HepG2 (cell line): ENCODE measurements at regions not wholly inside any gene's neighbourhood (a gene's known extent, or its start where the extent isn't known, plus 50 kb on each side); places are given as distances from the start of the nearest gene placed in this dataset.

Source experiments
- ATAC-seq: fragments of 200-7000 bp; cut with Tn5 transposase; 3 replicates; pipeline ENCODE4 v1.9.1; 2020; ENCODE audit warnings: mild to moderate bottlenecking, moderate library complexity
- BruUV-seq: library from RNA; stranded (reverse); fragments of 400-500 nt; replicated peaks from 2 replicates; lab custom pipeline; 2021; lab: Mats Ljungman, UMichigan
- CTCF ChIA-PET: fragments of 300-600 bp; formaldehyde crosslinking; extraction: SDS; loops from one replicate; lab custom pipeline; 2021; ENCODE audit warnings: low total read pairs, inconsistent platforms, low intra/inter-chr PET ratio; lab: Yijun Ruan, JAX
- POLR2A ChIA-PET: fragments of 350-600 bp; sonication (Branson Sonifier 250); formaldehyde crosslinking; loops from one replicate; lab custom pipeline; 2020; ENCODE audit warnings: antibody characterized with exemption, inconsistent platforms; lab: Yijun Ruan, JAX
- DNase-seq: peaks from one replicate; pipeline ENCODE4 v3.0.0-alpha.2; 2015; ENCODE audit warnings: low spot score
- FAIRE-seq: peaks from 3 replicates; lab custom pipeline; 2011; peaks lifted over from hg19 to GRCh38; lab: Jason Lieb, UNC
- H2AFZ ChIP-seq: one replicate; pipeline ENCODE4 v1.6.1; 2011; ENCODE audit warnings: low read length, inconsistent platforms
- H3K27ac ChIP-seq: fragments of 300-600 bp; 3 replicates; pipeline ENCODE4 v1.8.0; 2011; ENCODE audit warnings: mixed run types, mild to moderate bottlenecking, mixed read lengths, low read length, inconsistent platforms; ENCODE audit not compliant: insufficient read depth; ENCODE audit errors: extremely low read length
- H3K27me3 ChIP-seq, 2 experiments: fragments of 200-600 bp in 1 of 2; 2 replicates in 1 of 2; 3 replicates in 1 of 2; pipeline versions ENCODE4 v1.6.0 to v1.8.0; 2011; ENCODE audit warnings: low read length in 2 of 2, mild to moderate bottlenecking in 2 of 2, moderate library complexity in 2 of 2, inconsistent platforms in 1 of 2; ENCODE audit not compliant: insufficient read depth in 2 of 2, control insufficient read depth in 1 of 2
- H3K36me3 ChIP-seq, 2 experiments: fragments of 200-600 bp in 1 of 2; replicated peaks in 1 of 2; 2 replicates in 1 of 2; 3 replicates in 1 of 2; pipeline versions ENCODE4 v1.5.1 to v1.8.0; 2011; ENCODE audit warnings: low read length in 2 of 2, inconsistent platforms in 1 of 2; ENCODE audit not compliant: insufficient read depth in 2 of 2, control insufficient read depth in 1 of 2
- H3K4me1 ChIP-seq: 2 replicates; pipeline ENCODE4 v1.5.1; 2012; ENCODE audit warnings: low read length, inconsistent platforms; ENCODE audit not compliant: insufficient read depth
- H3K4me2 ChIP-seq: 2 replicates; pipeline ENCODE4 v1.6.0; 2011; ENCODE audit warnings: low read depth, low read length, inconsistent platforms
- H3K4me3 ChIP-seq, 3 experiments: fragments of 200-600 bp in 1 of 3; sonication (generic), shearing (Covaris generic) in 1 of 3; replicated peaks in 1 of 3; 2 replicates each; pipeline ENCODE4 v1.5.1; 2011 to 2016; ENCODE audit warnings: low read length in 3 of 3, inconsistent platforms in 2 of 3, low read depth in 2 of 3, mild to moderate bottlenecking in 2 of 3, control low read depth in 1 of 3, mixed read lengths in 1 of 3; ENCODE audit not compliant: insufficient read depth in 1 of 3
- H3K79me2 ChIP-seq: one replicate; pipeline ENCODE4 v1.6.1; 2011; ENCODE audit warnings: low read length, inconsistent platforms; ENCODE audit not compliant: insufficient read depth
- H3K9ac ChIP-seq: 2 replicates; pipeline ENCODE4 v1.6.0; 2011; ENCODE audit warnings: mild to moderate bottlenecking, low read depth, low read length, inconsistent platforms; ENCODE audit not compliant: insufficient read depth
- H3K9me3 ChIP-seq: 2 replicates; pipeline ENCODE4 v1.5.1; 2012; ENCODE audit warnings: mild to moderate bottlenecking, low read length
- H4K20me1 ChIP-seq: 2 replicates; pipeline ENCODE4 v1.6.0; 2011; ENCODE audit warnings: inconsistent platforms, mild to moderate bottlenecking, low read length, moderate library complexity; ENCODE audit not compliant: insufficient read depth
- DNMT3B ChIP-seq: conservative IDR thresholded peaks from 2 replicates; pipeline ENCODE4 v1.6.1; 2016; ENCODE audit warnings: missing biosample characterization, control low read depth
- FOXP1 ChIP-seq, 2 experiments: fragments of 450-650 bp in 1 of 2; IDR thresholded peaks; 2 replicates each; pipeline ENCODE4 v1.6.1; 2017 to 2018; ENCODE audit warnings: antibody characterized with exemption in 1 of 2
- FOXP4 ChIP-seq: sonication (generic); formaldehyde crosslinking; IDR thresholded peaks from 2 replicates; pipeline ENCODE4 v1.4.0; 2020; ENCODE audit warnings: missing genetic modification reagents
- KLF16 ChIP-seq, 2 experiments: sonication (generic) in 1 of 2; formaldehyde crosslinking in 1 of 2; IDR thresholded peaks; 2 replicates each; pipeline versions ENCODE4 v1.6.1 to v1.8.0; 2016 to 2023; ENCODE audit warnings: missing genetic modification reagents in 2 of 2, missing compliant biosample characterization in 1 of 2
- MIXL1 ChIP-seq: IDR thresholded peaks from 2 replicates; pipeline ENCODE4 v1.6.1; 2016
- MXD1 ChIP-seq: sonication (generic); formaldehyde crosslinking; IDR thresholded peaks from 2 replicates; pipeline ENCODE4 v1.4.0; 2020; ENCODE audit warnings: mild to moderate bottlenecking, missing genetic modification reagents
- NFYB ChIP-seq: sonication (generic); formaldehyde crosslinking; IDR thresholded peaks from 2 replicates; pipeline ENCODE4 v1.4.0; 2020; ENCODE audit warnings: missing genetic modification reagents
- PRPF4 ChIP-seq: fragments of 200-400 bp; formaldehyde crosslinking; IDR thresholded peaks from 2 replicates; pipeline ENCODE4 v1.6.1; 2016; ENCODE audit warnings: low read length, low read depth; ENCODE audit not compliant: poor library complexity, severe bottlenecking
- SMC3 ChIP-seq: IDR thresholded peaks from 2 replicates; pipeline ENCODE4 v1.6.1; 2011; ENCODE audit warnings: low read length, improper control_type of control experiment
- STAG1 ChIP-seq: sonication (generic); formaldehyde crosslinking; IDR thresholded peaks from 2 replicates; pipeline ENCODE4 v1.4.0; 2020; ENCODE audit warnings: missing genetic modification reagents
- ZBTB21 ChIP-seq: sonication (generic); formaldehyde crosslinking; IDR thresholded peaks from 2 replicates; pipeline ENCODE4 v1.4.0; 2020; ENCODE audit warnings: missing genetic modification reagents
- ZFYVE20 ChIP-seq: sonication (generic); formaldehyde crosslinking; IDR thresholded peaks from 2 replicates; pipeline ENCODE4 v1.8.0; 2023; ENCODE audit warnings: low read depth, mild to moderate bottlenecking, moderate library complexity, missing genetic modification reagents, borderline replicate concordance
- ZNF263 ChIP-seq: sonication (generic); formaldehyde crosslinking; IDR thresholded peaks from 2 replicates; pipeline ENCODE4 v1.4.0; 2020; ENCODE audit warnings: missing genetic modification reagents
- ZNF605 ChIP-seq: sonication (generic); formaldehyde crosslinking; IDR thresholded peaks from 2 replicates; pipeline ENCODE4 v1.8.0; 2022; ENCODE audit warnings: mild to moderate bottlenecking, missing genetic modification reagents
- ZNF720 ChIP-seq: sonication (generic); formaldehyde crosslinking; IDR thresholded peaks from 2 replicates; pipeline ENCODE4 v1.4.0; 2020; ENCODE audit warnings: missing genetic modification reagents
- ZSCAN31 ChIP-seq: sonication (generic); formaldehyde crosslinking; IDR thresholded peaks from 2 replicates; pipeline ENCODE4 v1.5.0; 2020; ENCODE audit warnings: low read depth, mild to moderate bottlenecking, missing genetic modification reagents
- ZZZ3 ChIP-seq: sonication (generic); formaldehyde crosslinking; IDR thresholded peaks from 2 replicates; pipeline ENCODE4 v1.4.0; 2020; ENCODE audit warnings: missing genetic modification reagents, mild to moderate bottlenecking, borderline replicate concordance
- WGBS: methylation state at CpG from one replicate; pipeline ENCODE4 v1.1.6; 2017; ENCODE audit warnings: low lambda C conversion rate; 5-methylcytosine and 5-hydroxymethylcytosine counted together
- in situ Hi-C: cut with HindIII; loops from 2 replicates; pipeline ENCODE4 v1.10.0; 2017; ENCODE audit warnings: low pct_unique_long_range_greater_than_20kb; ENCODE audit not compliant: extremely low pct_ligation_motif_present
- intact Hi-C: fragments of 100-400 bp; cut with micrococcal nuclease; formaldehyde crosslinking; loops from one replicate; pipeline ENCODE4 v1.10.0; 2022; ENCODE audit not compliant: unreplicated experiment

GRCh38 chr15:23854912-23855659, 168.0 kb upstream of the NDN start:
- Histone ChIP-seq H3K4me2 (no peak overlapping the region), H3K4me1 (peaks cover 5% of the 10 kb centered on the region; the same call in 1 of the 2 replicates), H3K4me3 (no peak overlapping the region), H3K9me3 (no peaks in the 10 kb centered on the region), H2AFZ (no peak overlapping the region), H3K27me3 (no peaks in the 10 kb centered on the region; a peak in 2 of 5 replicates), H3K79me2 (no peaks in the 10 kb centered on the region), H3K27ac (no peak overlapping the region), H3K9ac (no peak overlapping the region), H3K36me3 (no peaks in the 10 kb centered on the region), H4K20me1 (no peaks in the 10 kb centered on the region)
- ChIA-PET CTCF (interaction anchor here (2.7 to 3.0 kb wide), 3 partner anchors 192 to 212 kb away, joined by 18 to 33 read pairs (median 31); no protein-coding TSS in a partner anchor), POLR2A (no interaction called here)
- TF ChIP-seq KLF16 (CRISPR knock-in tag; IDR thresholded peaks at IDR 0.05) (no peak), ZNF605 (no peak), ZSCAN31 (CRISPR knock-in tag) (no peak), ZNF263 (peak; percentile 27; the same call in 1 of the 2 replicates), ZBTB21 (CRISPR knock-in tag) (peak; percentile 59; the same call in 1 of the 2 replicates), ZNF720 (CRISPR knock-in tag) (no peak)
- no peak for DNase-seq
- no peak; the same call in 1 of the 3 replicates for ATAC-seq
- in situ Hi-C loops (no loop called here), intact Hi-C loops (loop anchor here (10.0 kb wide), 1 partner anchor 90 kb away; no protein-coding TSS in a partner anchor)
- WGBS, result 1% methylated on average over 7 of the region's 7 CpGs
- no peak for FAIRE-seq
- BruUV-seq, result no TSS peak

DNA sequence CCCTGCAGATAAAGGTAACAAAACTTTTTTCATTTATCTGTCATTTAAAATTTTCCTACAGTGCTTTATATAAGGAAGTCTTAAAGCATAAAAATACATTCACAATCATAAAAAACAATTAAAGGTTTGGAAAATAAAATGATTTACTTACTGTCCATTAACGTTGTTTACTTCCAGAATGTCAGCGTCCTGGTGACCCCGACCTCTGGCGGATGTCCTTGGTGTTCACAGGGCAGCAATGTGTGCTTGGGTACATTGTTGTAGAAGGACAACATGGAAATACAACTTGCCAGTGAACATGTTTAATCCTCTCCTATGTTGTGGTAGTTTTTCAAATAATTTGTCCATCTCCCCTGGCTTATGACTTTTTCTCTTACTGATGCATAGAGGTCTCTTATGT, 168.8 kb upstream of the NDN start:
- DNase-seq (no peak), ATAC-seq (peak; percentile 82), FAIRE-seq (peak; percentile 58)
- 2% methylated on average over 4 of the region's 4 CpGs for WGBS
- Histone ChIP-seq H3K4me1 (peaks cover 5% of the 10 kb centered on the region; the same call in 1 of the 2 replicates), H3K4me2 (no peak overlapping the region), H3K79me2 (no peaks in the 10 kb centered on the region), H4K20me1 (no peaks in the 10 kb centered on the region), H3K4me3 (no peak overlapping the region), H3K9me3 (no peaks in the 10 kb centered on the region), H3K27me3 (no peaks in the 10 kb centered on the region; a peak in 2 of 5 replicates), H2AFZ (no peak overlapping the region), H3K36me3 (no peaks in the 10 kb centered on the region), H3K9ac (no peak overlapping the region), H3K27ac (no peak overlapping the region)
- BruUV-seq, result no TSS peak
- intact Hi-C loops, result loop anchor here (2.0 to 10.0 kb wide), 2 partner anchors 33 to 91 kb away; no protein-coding TSS in a partner anchor
- ChIA-PET CTCF (interaction anchor here (1.4 to 3.0 kb wide), 5 partner anchors 19 to 213 kb away, joined by 3 to 33 read pairs (median 18); no protein-coding TSS in a partner anchor), POLR2A (no interaction called here)
- in situ Hi-C loops, result no loop called here
- no peak for TF ChIP-seq PRPF4
- TF ChIP-seq ZFYVE20, result no peak
- TF ChIP-seq MIXL1 (CRISPR knock-in tag), result 0 out of 2 replicates have a peak, but pooled peaks have one; percentile 33
- TF ChIP-seq STAG1, result peak; percentile 48
- TF ChIP-seq FOXP1 (IDR thresholded peaks at IDR 0.05), result no peak
- TF ChIP-seq FOXP1 (CRISPR knock-in tag; IDR thresholded peaks at IDR 0.05), result peak; percentile 76
- TF ChIP-seq FOXP4 (CRISPR knock-in tag), result 0 out of 2 replicates have a peak, but pooled peaks have one; percentile 18
- TF ChIP-seq NFYB (CRISPR knock-in tag), result no peak
- no peak for TF ChIP-seq MXD1 (CRISPR knock-in tag)
- peak; percentile 56; the same call in 1 of the 2 replicates for TF ChIP-seq SMC3
- TF ChIP-seq ZZZ3 (CRISPR knock-in tag), result no peak
- no peak for TF ChIP-seq DNMT3B (CRISPR knock-in tag)
